ENCODE measurements at regions not wholly inside any gene's neighbourhood (a gene's known extent, or its start where the extent isn't known, plus 50 kb on each side); places are given as distances from the start of the nearest gene placed in this dataset.
A peak's percentile ranks its signal among the peaks of the same experiment; 100 is the strongest.
"Not testable (repeated sequence)": the region's sequence is repeated elsewhere in the genome, so short reads cannot be mapped to it uniquely, and the experiment has no call there.

DNA sequence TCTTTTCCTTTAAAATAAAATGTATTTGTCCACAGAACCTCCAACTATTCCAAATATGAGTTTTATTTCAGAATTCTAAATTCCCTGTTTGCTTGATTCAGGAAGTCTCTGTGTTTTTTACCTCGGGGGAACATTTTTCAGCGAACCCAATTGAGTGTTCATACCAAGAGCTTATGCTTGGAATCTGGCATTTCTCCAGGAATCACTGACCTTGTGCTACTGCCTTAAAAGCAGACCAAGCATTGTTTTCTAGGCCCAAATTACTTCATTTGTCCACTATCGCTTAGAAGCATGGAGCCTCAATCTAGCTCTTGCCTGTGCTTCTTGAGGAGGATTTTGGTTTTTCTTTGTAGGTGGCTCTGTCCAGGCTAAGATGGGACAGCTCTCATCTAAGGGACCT, 59.4 kb downstream of the EBLN1 start:
- DNase-seq = no peak

GRCh38 chr10:22156750-22157149, 61.1 kb downstream of the EBLN1 start:
- DNase-seq = no peak

GRCh38 chr10:22152403-22152802, 65.4 kb downstream of the EBLN1 start:
- DNase-seq = no peak

GRCh38 chr10:22150842-22151241, 67.0 kb downstream of the EBLN1 start:
- no peak for DNase-seq

DNA sequence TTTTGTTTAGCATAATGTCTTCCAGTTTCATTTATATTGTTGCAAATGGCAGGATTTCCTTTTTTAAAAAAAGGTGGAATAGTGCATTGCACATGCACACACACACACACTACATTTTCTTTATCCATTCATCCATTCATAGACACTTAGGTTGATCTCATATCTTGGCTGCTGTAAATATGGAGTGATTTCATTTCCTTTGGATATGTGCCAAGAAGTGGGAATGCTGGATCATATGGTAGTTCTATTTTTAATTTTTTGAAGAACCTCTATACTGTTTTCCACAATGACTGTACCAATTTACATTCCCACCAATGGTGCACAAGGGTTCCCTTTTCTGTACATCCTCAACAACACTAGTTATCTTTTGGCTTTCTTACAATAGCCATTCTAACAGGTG, 68.9 kb downstream of the EBLN1 start:
- no peak for DNase-seq

GRCh38 chr10:22145873-22146272, 71.9 kb downstream of the EBLN1 start:
- not testable (repeated sequence) for DNase-seq

DNA sequence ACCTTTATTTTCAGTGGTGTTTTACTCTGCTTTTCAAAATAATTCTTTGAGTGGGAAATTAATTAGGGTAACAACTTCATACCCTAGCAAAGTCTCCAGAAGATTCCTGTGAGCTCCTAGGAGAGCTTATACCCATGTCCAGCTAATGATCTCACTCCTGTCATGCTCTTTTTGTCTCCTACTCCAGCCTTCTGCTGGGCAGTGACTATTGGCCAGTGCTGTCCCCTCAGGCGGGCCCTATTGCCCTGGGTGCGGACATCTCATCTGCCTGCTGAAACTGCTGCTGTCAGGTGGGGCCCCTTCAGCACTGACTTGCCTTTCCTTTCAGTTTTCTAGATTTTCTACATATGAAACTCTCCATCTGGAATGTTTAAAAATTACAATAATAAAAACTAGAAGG, 80.3 kb downstream of the EBLN1 start:
- no peak for DNase-seq

- DNase-seq = no peak
Observed at GRCh38 chr10:22135591-22135990, 82.2 kb downstream of the EBLN1 start.

GRCh38 chr10:22133749-22134624, 83.8 kb downstream of the EBLN1 start:
- DNase-seq = no peak

GRCh38 chr10:22130824-22131223, 87.0 kb downstream of the EBLN1 start:
- DNase-seq = not testable (repeated sequence)

DNA sequence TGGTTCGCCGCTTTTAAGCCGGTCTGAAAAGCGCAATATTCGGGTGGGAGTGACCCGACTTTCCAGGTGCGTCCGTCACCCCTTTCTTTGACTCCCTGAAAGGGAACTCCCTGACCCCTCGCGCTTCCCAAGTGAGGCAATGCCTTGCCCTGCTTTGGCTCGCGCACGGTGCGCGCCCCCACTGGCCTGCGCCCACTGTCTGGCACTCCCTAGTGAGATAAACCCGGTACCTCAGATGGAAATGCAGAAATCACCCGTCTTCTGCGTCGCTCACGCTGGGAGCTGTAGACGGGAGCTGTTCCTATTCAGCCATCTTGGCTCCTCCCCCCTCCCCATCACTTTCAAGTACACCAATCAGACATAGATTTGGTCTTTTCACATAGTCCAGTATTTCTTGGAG, 88.2 kb downstream of the EBLN1 start:
- not testable (repeated sequence) for DNase-seq

DNA sequence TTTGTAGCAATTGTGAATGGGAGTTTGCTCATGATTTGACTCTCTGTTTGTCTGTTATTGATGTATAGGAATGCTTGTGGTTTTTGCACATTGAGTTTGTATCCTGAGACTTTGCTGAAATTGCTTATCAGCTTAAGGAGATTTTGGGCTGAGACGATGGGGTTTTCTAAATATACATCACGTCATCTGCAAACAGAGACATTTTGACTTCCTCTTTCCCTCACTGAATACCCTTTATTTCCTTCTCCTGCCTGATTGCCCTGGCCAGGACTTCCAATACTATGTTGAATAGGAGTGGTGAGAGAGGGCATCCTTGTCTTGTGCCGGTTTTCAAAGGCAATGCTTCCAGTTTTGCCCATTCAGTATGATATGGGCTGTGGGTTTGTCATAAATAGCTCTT, 96.6 kb downstream of the EBLN1 start:
- not testable (repeated sequence) for DNase-seq

DNA sequence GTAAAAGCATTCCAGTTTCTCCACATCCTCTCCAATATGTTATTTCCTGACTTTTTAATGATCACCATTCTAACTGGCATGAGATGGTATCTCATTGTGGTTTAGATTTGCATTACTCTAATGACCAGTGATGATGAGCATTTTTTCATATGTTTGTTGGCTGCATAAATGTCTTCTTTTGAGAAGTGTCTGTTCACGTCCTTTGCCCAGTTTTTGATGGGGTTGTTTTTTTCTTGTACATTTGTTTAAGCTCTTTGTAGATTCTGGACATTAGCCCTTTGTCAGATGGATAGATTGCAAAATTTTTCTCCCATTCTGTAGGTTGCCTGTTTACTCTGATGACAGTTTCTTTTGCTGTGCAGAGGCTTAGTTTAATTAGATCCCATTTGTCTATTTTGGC, 97.7 kb downstream of the EBLN1 start:
- not testable (repeated sequence) for DNase-seq

- not testable (repeated sequence) for DNase-seq
Observed at GRCh38 chr10:22119575-22119974, 98.2 kb downstream of the EBLN1 start.

DNA sequence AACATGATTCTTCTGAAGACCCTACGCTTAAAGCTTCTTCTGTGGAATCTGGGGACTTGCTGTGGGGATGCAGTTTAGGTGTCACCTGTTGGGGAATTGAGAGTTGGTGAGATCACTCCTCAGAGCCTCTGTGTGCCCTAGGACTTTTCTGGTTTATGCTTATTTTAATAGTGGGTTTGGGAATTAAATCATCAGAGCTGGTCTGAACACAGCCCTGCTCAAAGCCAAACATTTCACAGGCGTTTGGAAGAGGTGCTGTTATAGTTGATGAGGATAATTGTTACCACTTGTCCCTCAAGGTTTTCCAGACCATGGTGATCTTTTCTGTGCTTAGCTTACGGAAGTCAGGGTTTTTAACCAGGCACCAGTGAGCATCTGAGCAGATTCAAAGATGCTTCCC, 106.1 kb downstream of the EBLN1 start:
- no peak for DNase-seq

GRCh38 chr10:22111260-22111659, 106.6 kb downstream of the EBLN1 start:
- no peak for DNase-seq

- DNase-seq = no peak
Observed at GRCh38 chr10:22110761-22111160, 107.1 kb downstream of the EBLN1 start.

- no peak for DNase-seq
Observed at GRCh38 chr10:22105270-22105669, 101.7 kb upstream of the DNAJC1 start.

DNA sequence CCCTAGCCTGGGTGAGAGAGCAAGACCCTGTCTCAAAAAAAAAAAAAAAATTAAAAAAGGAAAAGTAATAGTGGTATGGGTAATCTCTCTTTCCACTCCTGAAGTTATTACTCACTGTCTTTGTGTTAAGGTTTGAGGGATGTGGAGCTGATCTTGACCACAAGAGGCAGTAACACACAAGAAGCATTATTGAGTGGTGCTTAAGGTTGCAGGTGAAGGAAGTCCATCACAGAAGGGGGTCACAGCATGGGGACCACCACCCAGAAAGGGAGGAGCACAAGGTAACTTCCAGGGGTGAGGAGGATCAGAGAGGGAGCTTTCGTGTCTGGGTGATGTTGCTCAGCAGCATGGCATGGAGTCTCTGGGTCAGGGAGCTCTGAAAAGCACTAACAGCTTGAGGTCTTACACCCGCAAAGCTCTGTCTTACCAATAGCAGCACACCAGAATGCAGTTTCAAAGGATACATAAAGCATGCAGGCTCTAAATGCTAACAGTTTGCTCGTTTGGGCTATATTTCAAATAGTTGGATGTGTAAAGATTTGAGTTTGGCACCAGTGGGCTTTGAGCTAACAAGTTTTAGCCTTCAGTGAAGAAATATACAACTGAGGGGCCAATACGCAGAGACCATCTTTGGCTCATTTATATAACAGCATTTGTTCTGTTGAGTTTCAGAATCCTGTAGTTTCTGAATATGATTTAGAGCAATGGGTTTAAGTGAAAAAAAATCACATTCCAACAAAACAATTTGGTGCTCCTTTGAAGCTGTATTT, 100.4 kb upstream of the DNAJC1 start:
- DNase-seq = peak in 1 of 6 experiments; percentile 13

DNA sequence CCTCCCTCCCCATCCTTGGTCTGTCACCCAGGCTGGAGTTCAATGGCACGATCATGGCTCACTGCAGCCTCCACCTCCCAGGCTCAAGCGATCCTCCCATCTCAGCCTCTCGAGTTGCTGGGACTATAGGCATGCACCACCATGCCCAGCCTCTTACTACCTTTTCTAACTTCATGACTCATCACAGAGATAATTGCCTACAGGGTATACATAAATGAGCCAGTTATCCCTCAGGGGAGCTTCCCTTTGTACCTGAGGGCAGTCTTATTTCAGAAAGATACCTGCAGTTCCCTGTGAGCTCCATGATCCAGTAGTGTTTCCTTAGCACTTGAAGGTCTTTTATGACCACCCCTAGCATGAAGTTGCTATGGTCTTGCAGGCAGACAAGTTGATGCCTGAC, 94.2 kb upstream of the DNAJC1 start:
- DNase-seq = no peak

- DNase-seq = not testable (repeated sequence)
Observed at GRCh38 chr10:22091260-22091659, 87.7 kb upstream of the DNAJC1 start.

- no peak for DNase-seq
Observed at GRCh38 chr10:22087402-22087738, 83.8 kb upstream of the DNAJC1 start.

GRCh38 chr10:22086730-22087401, 83.3 kb upstream of the DNAJC1 start:
- no peak for DNase-seq

GRCh38 chr10:22079921-22080320, 76.4 kb upstream of the DNAJC1 start:
- DNase-seq = not testable (repeated sequence)
